Prostate gland (tissue), 2 donors: ENCODE measurements at regions not wholly inside any gene's neighbourhood (a gene's known extent, or its start where the extent isn't known, plus 50 kb on each side); places are given as distances from the start of the nearest gene placed in this dataset.

Source experiments
- CTCF ChIP-seq, 4 experiments: fragments of 200-600 bp in 2 of 4; fragments of 450-650 bp in 2 of 4; sonication (generic) in 2 of 4; IDR thresholded peaks; 1 replicate in 3 of 4; 2 replicates in 1 of 4; pipeline ENCODE4 v1.5.1; 2016 to 2019; ENCODE audit warnings: antibody characterized with exemption in 4 of 4, mild to moderate bottlenecking in 2 of 4, moderate library complexity in 2 of 4
- POLR2A ChIP-seq: fragments of 450-650 bp; IDR thresholded peaks from one replicate; pipeline ENCODE4 v1.6.1; 2016; ENCODE audit warnings: antibody characterized with exemption, mild to moderate bottlenecking
- POLR2AphosphoS5 ChIP-seq: sonication (generic); formaldehyde crosslinking; IDR thresholded peaks from one replicate; pipeline ENCODE4 v1.6.1; 2017; ENCODE audit warnings: antibody characterized with exemption

DNA sequence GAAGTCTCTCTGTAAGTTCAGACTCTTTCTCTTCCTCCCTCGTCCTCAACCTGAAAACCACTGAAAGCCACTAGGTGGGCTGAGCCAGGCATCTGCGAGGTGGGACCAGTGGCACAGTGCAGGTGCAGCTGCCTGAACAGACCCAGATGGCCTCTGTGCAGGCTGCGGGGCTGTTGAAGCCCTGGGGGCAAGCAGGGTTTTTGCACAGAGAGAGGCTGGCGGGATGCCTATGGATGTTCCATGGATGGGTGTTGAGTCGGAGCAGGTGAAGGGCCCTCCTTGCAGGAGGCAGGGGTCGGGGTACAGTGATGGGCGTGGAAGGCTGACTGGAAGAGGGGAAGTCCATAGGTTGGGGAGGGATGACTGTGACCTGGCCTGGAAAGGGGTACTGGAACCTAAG is 350.2 kb upstream of the FAT1 start:
- no peak for TF ChIP-seq POLR2A
- TF ChIP-seq CTCF (IDR thresholded peaks at IDR 0.05), result no peak
- TF ChIP-seq POLR2AphosphoS5, result no peak
